DMS153 treated with DMSO at 0.1 percent for 48 hours (cell line): ENCODE measurements at regions not wholly inside any gene's neighbourhood (a gene's known extent, or its start where the extent isn't known, plus 50 kb on each side); places are given as distances from the start of the nearest gene placed in this dataset.
"Not testable (repeated sequence)": the region's sequence is repeated elsewhere in the genome, so short reads cannot be mapped to it uniquely, and the experiment has no call there.

ENCODE experiments used
- DNase-seq: peaks from one replicate; lab custom pipeline; 2025; ENCODE audit not compliant: unreplicated experiment; lab: John Stamatoyannopoulos, UW

DNA sequence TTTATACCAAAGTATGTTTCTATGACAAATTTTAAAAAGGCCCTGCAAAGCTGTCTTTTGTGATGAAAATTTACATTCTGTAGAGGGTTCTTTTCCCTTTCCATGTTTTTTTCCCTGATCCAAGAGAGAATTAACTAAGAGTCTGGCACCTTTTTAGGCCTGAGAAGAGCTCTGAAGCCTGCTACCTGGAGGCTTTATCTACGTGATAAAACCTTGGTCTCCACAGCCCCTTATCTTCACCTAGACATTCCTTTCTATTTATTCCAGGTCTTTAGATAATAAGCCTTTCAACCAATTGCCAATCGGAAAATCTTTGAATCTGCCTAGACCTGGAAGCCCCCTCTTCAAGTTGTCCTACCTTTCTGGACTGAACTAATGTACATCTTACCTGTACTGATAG lies 774.1 kb upstream of the LRRTM1 start:
- no peak for DNase-seq

DNA sequence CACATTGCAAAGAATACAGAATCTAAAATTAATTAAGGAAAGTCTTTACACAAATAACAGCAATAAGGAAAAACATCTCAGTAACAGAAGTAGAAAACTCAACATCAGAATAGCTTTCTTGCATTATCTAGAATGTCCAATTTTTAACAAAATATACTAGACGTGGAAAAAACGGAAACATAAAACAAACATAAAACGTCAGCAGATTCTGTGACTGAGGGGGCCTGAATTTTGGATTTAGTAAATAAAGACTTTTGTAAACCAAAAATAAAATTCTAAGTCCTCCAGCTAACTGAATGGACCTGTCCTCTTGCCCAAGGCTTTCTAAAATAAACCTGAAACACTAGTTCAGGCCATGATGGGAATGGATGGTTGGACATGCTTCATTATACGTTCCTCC lies 773.5 kb upstream of the LRRTM1 start:
- no peak for DNase-seq

DNA sequence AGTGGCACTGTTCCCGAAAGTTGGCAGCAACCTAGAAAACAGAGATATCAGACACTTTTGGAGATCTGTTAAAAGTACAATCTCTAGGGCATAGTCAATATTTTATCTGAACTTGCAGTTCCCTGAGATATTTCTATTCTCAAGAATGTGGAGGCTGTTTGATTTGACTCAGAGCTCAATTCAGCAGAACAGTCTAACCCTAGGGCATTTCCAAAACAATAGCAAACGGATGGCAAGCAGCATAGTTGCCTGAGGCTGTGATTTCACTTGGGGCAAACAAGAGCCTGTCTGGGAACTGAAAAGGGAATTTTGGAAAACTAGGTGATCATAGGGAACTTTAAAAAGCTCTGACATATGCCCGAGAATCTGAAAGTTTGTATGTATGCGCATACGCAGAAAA lies 772.8 kb upstream of the LRRTM1 start:
- no peak for DNase-seq

DNA sequence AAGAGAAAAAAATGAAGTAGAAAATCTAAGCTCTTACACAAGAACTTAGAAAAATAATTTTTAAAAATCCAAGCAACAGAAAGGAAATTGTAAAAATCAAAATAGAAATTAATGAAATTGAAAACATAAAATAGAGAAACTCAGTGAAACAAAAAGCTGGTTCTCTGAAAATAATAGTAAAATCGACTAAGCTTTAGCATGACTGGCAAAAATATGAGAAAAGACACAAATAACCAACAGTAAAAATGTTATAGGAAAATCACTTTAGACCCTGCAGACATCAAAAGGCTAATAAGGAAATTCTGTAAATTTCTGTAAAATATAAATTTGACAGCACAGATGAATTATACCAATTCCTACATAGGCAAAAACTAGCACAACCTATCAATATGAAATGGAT lies 768.9 kb upstream of the LRRTM1 start:
- DNase-seq: no peak

DNA sequence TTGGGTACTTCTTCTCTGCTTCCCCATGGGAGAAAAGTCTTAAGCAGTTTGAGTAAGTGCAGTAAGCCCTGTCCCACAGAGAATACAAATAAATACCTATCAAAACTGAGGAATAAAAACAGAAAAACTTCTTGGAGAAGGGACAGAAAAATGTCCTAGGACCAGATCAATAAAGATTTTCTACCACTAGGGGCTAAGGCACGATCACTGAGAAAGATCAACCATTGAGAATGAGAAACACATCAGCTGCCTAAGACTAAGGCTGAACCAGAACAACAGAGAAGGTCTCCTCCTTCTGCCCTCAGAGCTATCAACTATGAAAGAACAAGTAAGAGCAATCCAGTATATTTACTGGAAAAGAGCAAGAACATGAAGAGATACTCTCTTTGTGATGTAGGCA lies 763.6 kb upstream of the LRRTM1 start:
- DNase-seq: no peak

DNA sequence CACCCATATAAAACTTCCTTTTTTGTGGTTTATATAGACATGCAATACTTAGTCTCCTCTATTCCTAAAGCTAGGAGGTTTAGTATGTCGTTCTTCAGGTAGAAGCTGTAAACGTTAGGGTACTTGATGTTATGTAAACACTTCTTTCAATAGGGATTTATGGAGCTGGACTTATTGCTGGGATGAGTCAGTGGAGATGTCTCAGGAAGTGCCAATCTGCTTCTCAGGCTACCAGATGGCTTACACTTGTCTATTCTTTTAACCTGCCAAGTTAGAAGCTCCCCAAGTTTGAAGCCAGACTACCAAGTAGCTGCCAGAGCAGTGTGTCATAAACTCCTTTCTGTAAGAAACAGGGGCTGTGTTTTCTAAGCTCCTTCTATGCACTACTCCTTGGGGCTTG lies 756.5 kb upstream of the LRRTM1 start:
- no peak for DNase-seq

DNA sequence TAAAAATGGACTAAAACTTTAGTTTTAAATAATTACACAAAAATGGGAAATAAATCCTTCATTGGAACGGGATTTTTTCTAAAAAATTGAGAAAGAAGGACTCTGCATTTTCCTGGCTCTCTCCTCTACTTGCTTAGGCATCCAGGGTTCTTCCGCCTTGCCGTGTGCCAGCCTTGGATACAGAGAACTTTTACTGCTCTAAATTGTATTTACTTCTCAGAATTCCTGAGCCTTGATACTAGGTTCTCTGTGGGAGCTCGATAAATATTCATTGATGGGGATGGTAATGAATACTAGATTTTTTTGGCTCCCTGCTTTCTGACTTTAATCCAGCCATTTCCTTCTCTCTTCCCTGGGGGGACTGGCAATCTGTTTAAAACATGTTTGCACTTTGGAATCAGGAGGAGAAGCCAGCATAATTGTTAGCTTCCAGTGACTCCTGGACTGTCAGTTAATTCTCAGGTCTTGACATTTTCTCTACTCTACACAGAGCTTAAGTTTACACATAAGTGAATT lies 746.1 kb upstream of the LRRTM1 start:
- no peak for DNase-seq

DNA sequence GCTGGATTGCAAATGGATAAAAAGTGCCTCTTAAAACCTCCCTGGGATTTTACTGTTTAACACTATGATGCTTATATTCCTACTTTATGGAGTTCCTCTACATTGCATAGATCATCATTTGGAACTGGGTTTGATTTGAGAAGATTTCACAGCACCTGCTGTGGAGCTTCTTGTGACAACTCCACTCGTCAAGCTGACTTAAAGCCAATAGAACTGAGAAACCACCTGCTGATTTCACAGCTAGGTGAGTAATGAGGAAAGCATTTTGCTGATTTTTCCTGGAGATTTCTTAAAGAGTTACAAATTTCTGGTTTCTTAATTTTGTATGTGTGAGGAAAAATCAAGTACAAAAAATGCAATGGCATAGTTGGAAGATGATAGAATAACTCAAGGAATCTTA lies 739.1 kb upstream of the LRRTM1 start:
- no peak for DNase-seq

DNA sequence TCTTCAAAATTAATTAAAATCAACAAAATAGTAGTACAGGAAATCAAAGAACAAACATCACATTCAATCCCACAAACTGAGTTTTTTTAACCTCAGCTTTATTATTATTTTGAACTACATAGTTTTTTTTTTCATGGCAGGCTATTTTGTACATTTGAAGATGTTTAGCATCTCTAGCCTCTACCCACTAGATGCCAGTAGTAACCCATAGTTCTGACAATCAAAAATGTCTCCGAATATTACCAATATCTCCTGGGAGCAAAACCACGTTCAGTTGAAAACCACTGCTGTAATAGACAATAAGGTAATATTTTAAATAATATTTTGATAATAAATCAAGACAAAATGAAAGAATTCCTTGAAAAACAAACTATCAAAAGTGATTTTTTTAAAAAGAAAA lies 702.6 kb upstream of the LRRTM1 start:
- no peak for DNase-seq

DNA sequence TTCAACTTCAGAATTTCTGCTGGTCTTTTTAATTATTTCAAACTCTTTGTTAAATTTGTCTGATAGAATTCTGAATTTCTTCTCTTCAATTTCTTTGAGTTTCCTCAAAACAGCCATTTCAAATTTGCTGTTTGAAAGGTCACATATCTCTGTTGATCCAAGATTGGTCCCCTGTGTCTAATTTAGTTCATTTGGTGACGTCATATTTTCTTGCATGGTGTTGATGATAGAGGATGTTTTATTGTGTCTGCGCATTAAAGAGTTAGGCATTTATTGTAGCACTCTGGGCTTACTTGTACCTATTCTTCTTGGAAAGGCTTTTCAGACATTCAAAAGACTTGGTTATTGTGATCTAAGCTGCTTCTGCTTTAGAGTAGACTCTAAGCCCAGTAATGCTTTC lies 698.4 kb upstream of the LRRTM1 start:
- no peak for DNase-seq

DNA sequence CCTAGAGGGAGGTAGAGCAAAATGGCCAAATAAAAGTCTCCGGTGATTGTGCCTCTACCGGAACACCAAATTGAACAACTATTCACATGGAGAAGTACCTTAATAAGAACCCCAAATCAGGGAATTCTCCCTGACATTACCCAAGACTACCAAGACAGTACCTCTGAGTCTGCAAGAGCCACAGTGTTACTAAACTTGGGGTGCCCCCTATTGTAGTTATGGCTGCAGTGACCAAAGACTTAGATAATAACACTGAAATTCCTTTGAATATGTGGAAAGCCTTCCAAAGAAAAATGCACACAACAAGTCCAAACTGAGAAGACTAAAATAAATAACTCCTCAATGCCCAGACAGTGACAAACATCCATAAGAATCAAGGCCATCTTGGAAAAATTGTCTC lies 682.9 kb upstream of the LRRTM1 start:
- DNase-seq: no peak

DNA sequence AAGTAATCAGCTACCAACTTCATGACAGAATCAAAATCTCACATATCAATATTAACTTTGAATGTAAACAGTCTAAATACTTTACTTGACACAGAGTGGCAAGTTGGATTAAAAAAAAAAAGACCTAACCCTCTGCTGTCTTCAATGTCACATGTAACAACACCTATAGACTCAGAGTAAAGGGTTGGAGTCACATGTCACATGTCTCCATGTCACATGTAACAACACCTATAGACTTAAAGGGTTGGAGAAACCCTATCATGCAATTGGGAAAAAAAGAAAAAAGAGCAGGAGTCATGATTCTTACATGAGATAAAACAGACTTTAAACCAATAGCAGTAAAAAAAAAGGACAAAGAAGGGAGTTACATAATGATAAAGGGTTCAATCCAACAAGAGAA lies 665.3 kb upstream of the LRRTM1 start:
- DNase-seq: no peak

DNA sequence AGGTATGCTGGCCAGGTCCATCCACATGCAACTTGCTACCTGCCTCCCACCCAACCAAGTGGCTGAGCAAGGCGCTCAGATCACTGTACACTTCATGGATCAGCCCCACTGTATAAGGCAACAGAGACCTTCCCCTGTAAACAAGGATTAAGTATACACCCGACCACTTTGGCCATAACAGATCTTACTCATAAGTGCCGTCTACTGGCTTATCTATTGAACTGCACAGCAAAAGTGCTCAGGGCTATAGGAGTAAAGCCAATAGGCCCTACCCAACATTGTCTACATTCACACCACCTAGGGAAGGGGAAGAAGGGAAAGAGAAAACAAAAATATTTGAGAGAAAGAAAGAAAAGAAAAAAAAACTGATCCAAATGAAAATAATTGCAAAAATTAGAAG lies 663.9 kb upstream of the LRRTM1 start:
- DNase-seq: no peak

DNA sequence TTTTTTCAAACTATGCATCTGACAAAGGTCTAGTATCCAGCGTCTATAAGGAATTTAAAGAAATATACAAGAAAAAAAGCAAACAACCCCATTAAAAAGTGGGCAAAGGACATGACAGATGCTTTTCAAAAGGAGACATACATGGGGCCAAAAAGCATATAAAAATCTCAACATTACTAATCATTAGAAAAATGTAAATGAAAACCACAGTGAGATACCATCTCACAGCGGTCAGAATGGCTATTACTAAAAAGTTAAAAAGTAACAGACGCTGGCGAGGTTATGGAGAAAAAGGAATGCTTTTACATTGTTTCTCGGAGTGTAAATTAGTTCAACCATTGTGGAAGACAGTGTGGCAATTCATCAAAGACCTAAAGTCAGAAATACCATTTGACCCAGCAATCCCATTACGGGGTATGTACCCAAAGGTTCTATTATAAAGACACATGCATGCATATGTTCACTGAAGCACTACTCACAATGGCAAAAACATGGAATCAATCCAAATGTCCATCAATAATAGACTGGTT lies 643.1 kb upstream of the LRRTM1 start:
- DNase-seq: no peak

DNA sequence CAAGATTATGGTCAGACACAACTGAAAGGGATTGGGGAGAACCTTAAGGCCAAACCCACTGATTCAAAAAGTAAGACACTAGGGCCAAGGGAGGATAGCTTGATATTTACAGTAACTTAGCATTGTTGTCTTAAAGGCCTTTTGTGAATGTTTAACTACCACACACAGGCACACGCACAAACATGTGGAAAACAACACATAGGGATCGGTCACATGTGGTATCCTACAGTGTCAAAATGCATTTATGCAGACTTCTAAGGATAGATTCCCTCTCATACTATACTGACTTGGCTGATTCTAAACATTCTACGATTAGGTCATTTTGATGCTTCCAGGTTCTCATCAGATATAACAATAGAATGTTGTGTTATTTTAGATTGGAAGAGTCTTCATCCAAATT lies 638.9 kb upstream of the LRRTM1 start:
- no peak for DNase-seq

DNA sequence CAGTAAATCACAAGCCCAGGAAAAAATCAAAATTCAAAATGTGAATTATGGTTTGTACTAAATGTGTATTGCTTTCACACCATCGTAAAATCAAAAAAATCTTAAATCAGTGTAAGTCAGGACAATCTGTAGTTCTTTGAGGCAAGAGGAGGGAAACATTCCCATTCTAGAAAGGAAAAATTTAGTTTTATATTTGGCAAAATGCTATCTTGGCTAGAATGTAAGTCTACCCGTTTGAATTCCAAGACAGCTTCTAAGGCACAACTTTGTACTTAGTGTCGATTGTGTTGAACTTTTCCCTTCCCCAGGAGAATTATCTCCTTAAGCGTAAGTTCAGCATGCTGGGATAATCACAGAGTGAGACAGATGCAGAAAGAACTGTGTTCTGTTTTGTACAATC lies 638.2 kb upstream of the LRRTM1 start:
- DNase-seq: no peak

DNA sequence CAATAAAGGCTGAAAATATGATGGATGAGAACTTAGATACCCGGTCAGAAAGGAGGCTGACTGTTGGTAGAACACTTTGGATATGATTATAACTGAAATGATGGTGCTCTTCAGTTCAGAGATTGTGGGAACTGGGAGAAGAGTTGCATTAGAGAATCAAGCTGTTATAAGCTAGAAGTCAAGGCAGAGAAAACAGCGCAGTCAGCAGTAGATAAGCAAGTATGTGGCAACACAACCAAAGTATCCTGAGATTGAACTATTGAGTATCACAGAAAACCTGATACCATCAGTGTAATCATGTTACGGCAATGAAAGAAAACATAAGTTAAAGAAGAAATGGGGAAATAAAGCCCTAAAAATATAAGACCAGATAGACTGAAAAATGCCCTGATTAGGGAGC lies 633.9 kb upstream of the LRRTM1 start:
- no peak for DNase-seq

DNA sequence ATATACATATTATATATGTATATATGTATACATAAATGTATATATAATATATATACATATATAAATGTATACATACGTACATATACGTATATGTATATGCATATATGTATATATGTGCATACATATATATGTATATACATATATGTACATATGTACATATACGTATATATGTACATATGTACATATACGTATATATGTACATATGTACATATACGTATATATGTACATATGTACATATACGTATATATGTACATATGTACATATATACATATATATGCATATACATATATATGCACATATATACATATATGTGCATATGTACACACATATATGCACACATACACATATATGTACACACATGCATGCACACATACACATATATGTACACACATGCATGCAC lies 627.3 kb upstream of the LRRTM1 start:
- DNase-seq: not testable (repeated sequence)

DNA sequence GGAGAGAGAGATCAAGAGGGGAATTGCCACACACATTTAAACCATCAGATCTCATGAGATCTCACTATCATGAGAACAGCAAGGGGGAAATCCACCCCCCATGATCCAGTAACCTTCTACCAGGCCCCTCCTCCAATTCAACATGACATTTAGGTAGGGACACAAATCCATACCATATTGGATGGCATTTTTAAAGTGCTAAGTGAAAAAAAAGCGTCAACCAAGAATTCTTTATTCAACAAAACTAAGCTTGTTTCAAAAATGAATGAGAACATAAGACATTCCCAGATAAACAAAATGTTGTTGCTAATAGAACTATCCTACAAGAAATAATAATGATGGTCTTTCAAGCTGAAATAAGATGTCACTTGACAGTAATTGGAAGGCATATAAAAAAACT lies 626.2 kb upstream of the LRRTM1 start:
- DNase-seq: no peak

DNA sequence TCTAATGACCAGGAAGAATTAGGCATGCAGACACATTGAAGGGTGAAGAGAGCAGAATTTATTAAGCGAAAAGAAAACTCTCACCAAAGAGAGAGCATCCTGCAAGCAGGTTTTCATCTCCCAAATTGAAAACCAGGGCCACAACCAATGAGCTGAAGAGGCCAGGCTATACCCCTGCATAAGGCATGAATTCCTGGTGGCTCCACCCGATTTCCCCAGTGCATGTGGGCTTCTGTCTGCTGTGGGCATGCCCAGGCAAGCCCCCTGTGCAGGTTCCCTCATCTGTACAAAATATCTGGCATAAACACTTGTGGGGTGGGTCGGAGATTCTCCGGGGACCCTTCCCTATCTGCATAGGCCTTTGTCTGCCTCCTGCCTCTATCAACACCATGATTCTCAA lies 621.6 kb upstream of the LRRTM1 start:
- DNase-seq: no peak

DNA sequence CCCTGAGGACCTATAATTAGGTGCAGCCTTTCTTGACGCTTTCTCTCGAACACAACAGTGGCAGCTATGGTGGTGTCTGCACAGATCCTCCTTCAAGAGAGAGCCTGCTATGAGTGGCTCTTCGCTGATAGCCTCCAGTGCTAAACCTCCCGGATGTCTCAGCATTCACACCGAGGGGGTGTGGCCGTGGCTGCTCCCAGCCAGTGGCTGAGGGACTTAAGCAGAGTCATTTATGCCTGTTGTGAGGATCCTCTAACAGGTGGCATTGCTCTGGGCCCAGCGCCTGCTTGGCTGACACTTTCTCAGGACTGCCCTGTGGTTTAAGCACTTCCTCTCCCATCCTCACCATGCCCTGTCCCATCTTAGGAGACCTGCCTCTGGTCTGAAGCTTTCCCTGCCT lies 592.0 kb upstream of the LRRTM1 start:
- DNase-seq: no peak

DNA sequence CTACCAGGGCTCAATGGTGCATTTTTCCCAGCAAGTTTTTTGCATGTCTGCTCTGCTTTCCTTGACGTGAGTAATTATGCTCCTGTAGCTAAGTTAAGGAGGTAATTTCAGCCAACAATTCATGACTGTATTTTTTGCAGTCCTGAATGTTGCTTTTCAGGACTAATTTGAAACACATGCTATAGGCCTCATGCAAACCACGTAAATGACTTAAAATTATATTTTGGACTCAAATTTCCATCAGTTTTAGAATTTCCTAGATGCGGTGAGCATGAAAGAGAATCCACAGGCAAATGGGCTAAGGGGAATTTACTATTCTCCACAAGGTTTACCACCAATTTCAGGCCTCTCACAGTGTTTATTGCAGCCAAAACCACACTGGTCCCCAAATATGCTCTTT lies 589.9 kb upstream of the LRRTM1 start:
- DNase-seq: no peak

DNA sequence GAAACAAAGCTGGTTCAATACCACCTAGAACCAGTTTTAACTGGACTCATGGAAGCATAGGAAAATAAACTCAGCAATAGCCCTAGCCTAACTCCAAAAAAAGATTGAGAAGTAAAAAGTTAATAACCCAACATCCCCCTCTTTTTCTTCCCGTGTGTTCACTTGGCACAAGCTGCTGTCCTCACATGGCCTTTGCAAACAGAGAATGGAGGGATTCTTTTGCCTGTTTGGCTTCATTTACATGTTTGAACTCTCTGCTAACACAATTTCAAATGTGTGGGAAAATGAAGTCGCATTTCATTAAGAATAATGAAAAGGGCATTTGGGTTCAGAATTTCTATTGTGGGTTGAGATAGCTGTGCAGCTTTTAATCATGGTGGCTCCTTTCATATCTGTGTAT lies 589.2 kb upstream of the LRRTM1 start:
- DNase-seq: no peak

DNA sequence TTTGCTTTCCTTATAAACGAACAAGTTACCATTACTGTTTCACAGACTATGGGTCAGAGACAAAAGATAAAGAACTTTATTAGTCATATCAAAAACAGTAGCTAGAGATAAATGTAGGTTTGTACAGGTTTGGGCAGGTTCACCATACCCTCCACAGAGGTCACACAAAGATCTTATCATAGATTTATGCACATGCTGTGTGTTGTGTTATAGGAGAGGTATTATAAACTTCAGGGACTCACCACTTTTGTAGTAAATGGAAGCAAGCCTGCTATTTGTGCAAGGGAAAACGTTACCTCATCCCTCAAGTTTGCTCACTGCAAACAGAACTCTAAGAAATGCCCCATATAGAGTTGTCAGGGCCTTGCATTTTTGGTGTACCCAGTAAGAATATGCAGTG lies 584.5 kb upstream of the LRRTM1 start:
- no peak for DNase-seq
